Astrocyte of the cerebellum (primary cell): ENCODE measurements at regions not wholly inside any gene's neighbourhood (a gene's known extent, or its start where the extent isn't known, plus 50 kb on each side); places are given as distances from the start of the nearest gene placed in this dataset.

Experiments
- DNase-seq: peaks from one replicate; pipeline ENCODE4 v3.0.0-alpha.2; 2011; ENCODE audit warnings: low read depth
- H3K4me3 ChIP-seq: 2 replicates; pipeline ENCODE4 v1.5.1; 2011; ENCODE audit warnings: mild to moderate bottlenecking, low read depth, low read length, moderate library complexity
- in situ Hi-C: cut with HindIII; loops from 2 replicates; pipeline ENCODE4 v1.10.0; 2017; ENCODE audit warnings: low sequenced_read_pairs
- TF ChIP-seq, protein P1 (sequence below): IDR thresholded peaks from 2 replicates; pipeline ENCODE4 v1.5.1; 2012; ENCODE audit warnings: low read length, low read depth, moderate library complexity, mild to moderate bottlenecking; ENCODE audit errors: missing control alignments

DNA sequence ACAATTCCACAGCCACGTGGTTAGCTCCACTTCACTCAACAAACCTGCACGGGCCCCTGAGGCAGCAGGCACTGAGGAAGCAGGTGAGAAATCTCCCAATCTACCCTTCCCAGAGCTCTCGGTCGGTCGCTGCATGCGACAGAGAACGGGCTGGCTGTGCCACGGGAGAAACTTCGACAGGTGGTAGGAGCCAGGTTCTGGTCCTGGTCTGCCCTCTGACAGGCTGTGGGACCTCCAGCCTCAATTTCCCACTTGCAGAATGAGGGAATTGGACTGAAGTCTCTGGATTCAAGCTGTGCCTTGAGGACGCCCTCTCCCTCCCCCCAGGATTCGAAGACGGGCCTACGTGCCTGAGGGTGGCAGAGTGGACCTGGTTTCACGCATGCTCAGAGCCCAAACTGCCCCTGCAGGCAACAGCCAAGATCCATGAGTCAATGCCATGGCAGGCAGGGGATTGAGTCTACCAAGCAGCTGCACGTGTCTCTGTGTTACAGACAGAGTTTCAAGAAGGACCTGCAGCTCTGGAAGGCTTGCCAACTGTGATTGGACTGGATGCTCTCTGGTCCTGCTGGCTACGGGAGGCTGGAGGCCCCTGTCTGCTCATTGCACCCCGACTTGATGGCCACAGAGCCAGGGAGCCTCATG is 215.0 kb downstream of the USP6NL start:
- no peak for DNase-seq
- TF ChIP-seq, protein P1, sequence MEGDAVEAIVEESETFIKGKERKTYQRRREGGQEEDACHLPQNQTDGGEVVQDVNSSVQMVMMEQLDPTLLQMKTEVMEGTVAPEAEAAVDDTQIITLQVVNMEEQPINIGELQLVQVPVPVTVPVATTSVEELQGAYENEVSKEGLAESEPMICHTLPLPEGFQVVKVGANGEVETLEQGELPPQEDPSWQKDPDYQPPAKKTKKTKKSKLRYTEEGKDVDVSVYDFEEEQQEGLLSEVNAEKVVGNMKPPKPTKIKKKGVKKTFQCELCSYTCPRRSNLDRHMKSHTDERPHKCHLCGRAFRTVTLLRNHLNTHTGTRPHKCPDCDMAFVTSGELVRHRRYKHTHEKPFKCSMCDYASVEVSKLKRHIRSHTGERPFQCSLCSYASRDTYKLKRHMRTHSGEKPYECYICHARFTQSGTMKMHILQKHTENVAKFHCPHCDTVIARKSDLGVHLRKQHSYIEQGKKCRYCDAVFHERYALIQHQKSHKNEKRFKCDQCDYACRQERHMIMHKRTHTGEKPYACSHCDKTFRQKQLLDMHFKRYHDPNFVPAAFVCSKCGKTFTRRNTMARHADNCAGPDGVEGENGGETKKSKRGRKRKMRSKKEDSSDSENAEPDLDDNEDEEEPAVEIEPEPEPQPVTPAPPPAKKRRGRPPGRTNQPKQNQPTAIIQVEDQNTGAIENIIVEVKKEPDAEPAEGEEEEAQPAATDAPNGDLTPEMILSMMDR: no peak
- in situ Hi-C loops: no loop called here
- H3K4me3 ChIP-seq: no peak overlapping the region

DNA sequence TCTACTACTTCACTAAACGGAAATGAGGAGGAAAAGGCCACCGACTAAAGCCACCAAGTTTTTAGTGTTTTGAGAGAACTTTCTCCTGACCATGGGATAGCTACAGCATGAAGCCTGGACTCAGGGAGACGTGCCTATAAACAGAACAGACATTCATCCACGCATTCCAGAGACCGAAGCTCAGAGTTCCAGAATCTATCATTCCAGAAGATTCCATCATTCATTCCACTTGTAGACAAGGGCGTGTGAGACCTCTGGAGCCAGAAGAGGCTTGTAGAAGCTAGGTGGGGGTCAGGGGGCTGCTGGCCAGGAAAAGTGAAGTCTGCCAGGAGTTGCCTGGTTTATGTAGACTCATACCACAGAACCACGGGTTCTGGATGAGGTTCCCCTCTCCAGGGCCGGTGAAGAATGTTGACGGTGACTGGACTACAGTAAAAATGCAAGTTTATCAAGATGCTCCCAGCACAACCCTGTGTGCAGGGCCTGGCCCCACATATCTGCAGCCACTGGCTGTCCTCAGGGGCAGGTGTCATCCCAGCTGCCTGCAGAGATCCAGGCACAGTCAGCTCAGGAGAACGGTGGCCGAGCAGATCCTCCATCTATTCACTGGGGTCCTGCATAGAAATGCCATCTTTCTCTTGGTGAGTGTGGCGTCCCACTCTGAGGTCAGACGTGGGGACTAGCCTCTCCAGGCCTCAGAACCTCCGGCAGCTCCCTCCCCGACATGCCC is 215.7 kb downstream of the USP6NL start:
- DNase-seq: no peak
- TF ChIP-seq, protein P1: no peak
- in situ Hi-C loops: no loop called here
- no peak overlapping the region for H3K4me3 ChIP-seq

DNA sequence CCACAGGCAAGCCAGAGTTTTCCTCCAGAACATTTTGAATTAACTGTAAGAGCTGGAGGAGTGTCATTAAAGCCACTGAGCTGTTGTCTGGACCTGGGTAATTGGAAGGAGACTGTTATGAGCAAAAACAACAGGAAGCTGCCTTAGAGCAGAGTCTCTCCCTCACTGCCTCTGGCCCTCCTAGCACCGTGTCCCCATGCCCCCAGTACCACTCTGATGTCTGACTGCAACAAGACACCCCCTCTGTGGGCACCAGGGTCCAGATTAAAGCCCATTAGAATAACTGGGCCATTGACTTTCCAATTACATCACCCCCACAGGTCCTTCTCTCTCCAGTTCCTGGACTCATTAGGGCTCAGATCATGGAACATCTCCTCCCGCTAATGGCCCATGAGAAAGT is 216.3 kb downstream of the USP6NL start:
- DNase-seq: no peak
- TF ChIP-seq, protein P1: no peak
- in situ Hi-C loops: no loop called here
- H3K4me3 ChIP-seq: no peak overlapping the region

DNA sequence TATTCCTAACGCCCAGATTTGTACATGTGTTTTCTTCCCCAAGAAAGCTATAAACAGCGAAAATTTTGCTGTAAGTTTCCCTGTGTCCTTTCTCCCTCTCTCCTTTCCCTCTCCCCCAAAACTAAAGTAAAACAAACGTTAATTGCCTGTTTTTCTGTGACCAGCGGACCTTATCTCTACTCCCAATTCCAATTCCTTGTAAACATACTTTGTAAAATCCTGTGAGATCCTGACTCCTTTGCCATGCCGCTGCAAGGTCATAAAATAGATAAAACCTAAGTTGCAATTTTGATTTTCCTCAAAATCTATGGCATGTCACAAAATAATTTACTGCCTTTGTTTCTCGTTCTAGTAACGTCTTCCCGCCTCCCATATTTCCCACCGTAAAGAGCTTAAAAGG is 217.6 kb downstream of the USP6NL start:
- in situ Hi-C loops: no loop called here
- TF ChIP-seq, protein P1: no peak
- DNase-seq: no peak
- H3K4me3 ChIP-seq: no peak overlapping the region

DNA sequence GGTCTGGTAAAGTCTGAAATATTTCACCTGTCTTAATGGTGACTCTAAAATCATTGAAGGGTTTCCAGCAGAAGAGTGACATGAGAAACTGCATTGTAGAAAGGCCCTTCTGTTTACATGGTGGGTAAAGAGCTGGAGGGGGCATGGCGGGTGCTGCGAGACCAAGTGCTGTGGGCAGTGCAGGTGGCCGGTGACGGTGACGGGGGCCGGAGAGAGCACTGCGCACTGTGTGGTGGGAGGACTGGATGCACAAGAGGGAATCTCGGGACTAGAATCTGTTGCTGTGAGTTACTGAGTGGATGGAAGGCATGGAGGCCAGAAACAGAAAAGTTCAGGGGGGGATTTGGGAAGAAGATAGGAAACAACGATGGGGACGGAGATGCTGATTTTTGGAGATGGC is 218.7 kb downstream of the USP6NL start:
- in situ Hi-C loops: no loop called here
- no peak overlapping the region for H3K4me3 ChIP-seq
- DNase-seq: no peak
- TF ChIP-seq, protein P1: no peak

DNA sequence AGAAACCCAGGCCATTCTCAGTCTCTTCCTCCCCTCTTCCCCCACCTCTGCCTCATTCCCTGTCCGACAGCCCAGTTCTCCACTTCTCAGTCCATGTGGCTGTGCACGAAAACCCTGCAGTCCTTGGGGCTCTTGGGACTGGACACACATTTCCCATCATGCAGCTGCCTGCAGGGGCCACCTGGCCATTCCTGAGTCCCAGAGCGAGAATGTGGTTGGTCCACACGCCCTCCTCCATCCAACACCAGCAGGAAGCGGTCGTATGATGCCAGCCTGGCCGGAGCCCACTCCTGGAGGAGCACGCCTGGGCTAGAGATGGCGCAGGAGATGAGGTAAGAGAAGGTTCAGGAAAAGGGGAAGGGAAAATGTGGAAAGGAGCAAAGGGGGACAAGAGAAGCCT is 222.5 kb downstream of the USP6NL start:
- no peak for DNase-seq
- H3K4me3 ChIP-seq: no peak overlapping the region
- TF ChIP-seq, protein P1: no peak
- in situ Hi-C loops: no loop called here
